MG63 (cell line): ENCODE measurements at regions not wholly inside any gene's neighbourhood (a gene's known extent, or its start where the extent isn't known, plus 50 kb on each side); places are given as distances from the start of the nearest gene placed in this dataset.

Experiments
- DNase-seq: peaks from one replicate; pipeline ENCODE4 v3.0.0-alpha.2; 2020
- H3K27me3 ChIP-seq: fragments of 250-450 bp; sonication (Bioruptor Pico); 2 replicates; pipeline ENCODE4 v1.5.1; 2020; ENCODE audit warnings: mild to moderate bottlenecking, moderate library complexity
- H3K36me3 ChIP-seq: fragments of 250-450 bp; sonication (Bioruptor Pico); 2 replicates; pipeline ENCODE4 v1.5.1; 2020; ENCODE audit warnings: mild to moderate bottlenecking, moderate library complexity
- H3K4me3 ChIP-seq: fragments of 250-450 bp; sonication (Bioruptor Pico); 2 replicates; pipeline ENCODE4 v1.5.1; 2020; ENCODE audit warnings: mild to moderate bottlenecking, moderate library complexity
- H3K9me3 ChIP-seq: fragments of 250-450 bp; sonication (Bioruptor Pico); 2 replicates; pipeline ENCODE4 v1.5.1; 2020; ENCODE audit warnings: mild to moderate bottlenecking, moderate library complexity

DNA sequence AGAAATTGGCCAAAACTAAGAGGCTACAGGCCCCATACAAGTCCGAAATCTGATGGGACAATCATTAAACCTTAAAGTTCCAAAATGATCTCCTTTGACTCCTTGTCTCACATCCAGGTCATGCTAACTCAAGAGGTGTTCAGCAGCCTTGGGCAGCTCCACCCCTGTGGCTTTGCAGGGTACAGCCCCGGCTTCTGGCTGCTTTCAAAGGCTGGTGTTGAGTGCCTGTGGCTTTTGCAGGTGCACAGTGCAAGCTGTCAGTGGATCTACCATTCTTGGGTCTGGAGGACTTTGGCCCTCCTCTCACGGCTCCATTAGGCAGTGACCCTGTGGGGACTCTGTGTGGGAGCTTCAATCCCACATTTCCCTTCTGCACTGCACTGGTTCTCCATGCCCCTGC is 329.1 kb upstream of the MAD2L1 start:
- no peaks in the 10 kb centered on the region for H3K36me3 ChIP-seq
- no peaks in the 10 kb centered on the region for H3K9me3 ChIP-seq
- H3K27me3 ChIP-seq, result no peaks in the 10 kb centered on the region
- no peak for DNase-seq
- H3K4me3 ChIP-seq, result no peak overlapping the region

DNA sequence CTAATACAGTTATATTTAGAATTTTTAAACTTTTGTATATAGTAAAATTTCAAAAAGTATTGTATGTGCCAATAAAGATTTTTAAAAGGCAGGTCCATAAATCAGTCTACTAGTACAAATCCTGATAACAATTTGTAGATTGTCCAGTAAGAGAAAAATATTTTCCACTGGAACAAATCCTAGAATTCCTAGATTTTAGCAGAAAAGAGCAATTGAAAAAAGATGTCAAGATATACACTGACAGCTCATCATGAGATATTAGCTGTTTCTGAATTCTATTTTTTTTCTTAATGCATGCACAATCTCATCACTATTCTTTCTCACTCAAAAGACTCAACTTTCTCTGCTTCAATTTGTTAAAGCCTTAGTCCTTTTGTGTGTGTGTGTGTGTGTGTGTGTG is 289.2 kb upstream of the MAD2L1 start:
- no peak overlapping the region for H3K4me3 ChIP-seq
- no peaks in the 10 kb centered on the region for H3K9me3 ChIP-seq
- no peaks in the 10 kb centered on the region for H3K27me3 ChIP-seq
- H3K36me3 ChIP-seq, result no peaks in the 10 kb centered on the region
- no peak for DNase-seq

DNA sequence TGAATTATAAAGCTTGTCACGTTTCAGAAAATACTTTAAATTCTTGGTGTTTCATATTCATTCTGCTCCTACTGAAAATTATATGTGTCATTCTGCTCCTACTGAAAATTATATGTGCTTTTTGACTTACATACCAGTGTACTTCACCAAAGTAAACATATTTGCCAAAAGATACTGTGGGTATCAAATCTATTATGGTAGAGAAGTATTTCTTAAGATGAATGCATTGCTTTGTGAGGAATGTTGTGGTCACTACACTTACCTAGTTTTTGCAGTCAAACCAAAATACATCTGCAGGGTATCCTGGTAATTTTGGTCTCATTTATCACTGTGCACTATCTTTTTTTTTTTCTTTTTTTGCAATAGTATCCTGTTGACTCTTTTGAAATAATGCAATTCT is 287.7 kb upstream of the MAD2L1 start:
- Histone ChIP-seq H3K4me3 (no peak overlapping the region), H3K36me3 (no peaks in the 10 kb centered on the region), H3K27me3 (no peaks in the 10 kb centered on the region), H3K9me3 (no peaks in the 10 kb centered on the region)
- no peak for DNase-seq

DNA sequence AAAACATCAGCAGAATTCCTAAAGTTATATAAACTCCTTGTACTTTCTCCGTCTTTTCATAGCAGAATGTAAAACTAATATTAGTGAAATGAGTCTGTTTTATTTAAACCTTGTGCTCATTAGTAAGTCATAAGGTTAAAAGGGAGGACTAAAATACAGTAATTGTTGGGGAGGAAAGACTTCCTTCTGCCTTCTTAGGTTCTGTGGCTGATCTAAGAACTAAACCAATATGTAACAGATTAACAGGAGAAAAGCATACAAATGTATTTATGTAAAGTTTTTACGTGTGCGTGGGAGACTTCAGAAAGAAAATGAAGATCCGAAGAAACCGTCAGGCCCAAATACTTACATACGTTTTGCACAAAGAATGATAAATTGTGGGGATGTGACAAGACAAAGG is 286.6 kb upstream of the MAD2L1 start:
- DNase-seq, result no peak
- H3K9me3 ChIP-seq, result no peaks in the 10 kb centered on the region
- no peaks in the 10 kb centered on the region for H3K36me3 ChIP-seq
- no peak overlapping the region for H3K4me3 ChIP-seq
- no peaks in the 10 kb centered on the region for H3K27me3 ChIP-seq

DNA sequence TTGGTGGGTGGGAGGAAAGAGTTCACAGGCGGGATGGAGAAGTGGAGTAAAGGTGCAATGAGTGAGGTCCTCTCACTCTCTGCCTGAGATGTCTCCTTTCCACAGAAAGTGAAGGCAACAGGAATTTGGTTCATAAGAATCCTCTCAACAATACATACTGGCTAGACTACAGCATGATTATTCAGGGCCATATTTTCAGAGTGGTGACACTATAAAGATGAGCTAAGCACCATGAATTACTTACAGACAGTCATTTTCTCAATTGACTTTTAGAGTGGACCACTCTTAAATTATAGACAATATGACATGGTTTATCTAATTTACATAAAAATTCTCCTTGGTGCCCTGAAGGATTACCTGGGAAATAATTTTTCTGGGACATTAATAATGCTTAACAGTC is 286.1 kb upstream of the MAD2L1 start:
- H3K4me3 ChIP-seq, result no peak overlapping the region
- no peak for DNase-seq
- no peaks in the 10 kb centered on the region for H3K27me3 ChIP-seq
- H3K36me3 ChIP-seq, result no peaks in the 10 kb centered on the region
- no peaks in the 10 kb centered on the region for H3K9me3 ChIP-seq

DNA sequence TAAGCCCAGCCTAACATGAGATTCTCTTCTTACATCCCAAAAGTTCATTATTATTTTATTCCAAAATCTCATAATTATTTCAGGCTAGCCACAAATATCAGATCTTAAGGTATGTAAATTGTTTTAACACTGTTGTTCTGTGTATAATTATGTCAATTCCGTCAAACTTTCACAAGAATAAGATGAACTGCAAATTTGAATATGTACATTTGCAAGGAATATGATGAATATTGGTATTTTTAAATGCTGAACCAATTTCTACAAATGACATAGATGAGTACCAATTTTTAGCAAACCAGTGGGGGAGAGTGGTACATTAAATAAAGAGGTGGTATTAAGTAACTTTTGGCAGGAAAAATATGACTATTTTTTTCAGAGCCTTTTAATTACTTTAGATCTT is 282.3 kb upstream of the MAD2L1 start:
- H3K27me3 ChIP-seq, result no peaks in the 10 kb centered on the region
- H3K9me3 ChIP-seq, result no peaks in the 10 kb centered on the region
- H3K4me3 ChIP-seq, result no peak overlapping the region
- no peaks in the 10 kb centered on the region for H3K36me3 ChIP-seq
- no peak for DNase-seq

DNA sequence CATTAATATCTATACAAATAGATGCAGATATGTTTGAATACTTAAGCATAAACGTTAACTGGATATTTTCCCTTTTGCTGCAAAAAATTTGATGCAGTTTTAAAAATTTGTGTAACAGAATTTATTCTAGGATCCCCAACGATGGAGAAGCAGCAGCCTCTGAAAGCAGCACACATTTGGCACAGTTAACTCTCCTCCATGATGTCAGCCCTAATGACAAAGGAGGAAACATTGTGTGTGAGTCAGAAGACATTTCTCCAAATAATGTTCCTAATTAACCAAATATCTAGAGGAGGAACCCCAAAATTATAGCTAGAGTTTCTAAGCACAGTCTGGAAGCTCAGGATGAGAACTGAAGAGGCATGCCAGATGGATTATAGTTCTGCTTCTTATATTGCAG is 281.9 kb upstream of the MAD2L1 start:
- Histone ChIP-seq H3K4me3 (no peak overlapping the region), H3K27me3 (no peaks in the 10 kb centered on the region), H3K9me3 (no peaks in the 10 kb centered on the region), H3K36me3 (no peaks in the 10 kb centered on the region)
- no peak for DNase-seq

DNA sequence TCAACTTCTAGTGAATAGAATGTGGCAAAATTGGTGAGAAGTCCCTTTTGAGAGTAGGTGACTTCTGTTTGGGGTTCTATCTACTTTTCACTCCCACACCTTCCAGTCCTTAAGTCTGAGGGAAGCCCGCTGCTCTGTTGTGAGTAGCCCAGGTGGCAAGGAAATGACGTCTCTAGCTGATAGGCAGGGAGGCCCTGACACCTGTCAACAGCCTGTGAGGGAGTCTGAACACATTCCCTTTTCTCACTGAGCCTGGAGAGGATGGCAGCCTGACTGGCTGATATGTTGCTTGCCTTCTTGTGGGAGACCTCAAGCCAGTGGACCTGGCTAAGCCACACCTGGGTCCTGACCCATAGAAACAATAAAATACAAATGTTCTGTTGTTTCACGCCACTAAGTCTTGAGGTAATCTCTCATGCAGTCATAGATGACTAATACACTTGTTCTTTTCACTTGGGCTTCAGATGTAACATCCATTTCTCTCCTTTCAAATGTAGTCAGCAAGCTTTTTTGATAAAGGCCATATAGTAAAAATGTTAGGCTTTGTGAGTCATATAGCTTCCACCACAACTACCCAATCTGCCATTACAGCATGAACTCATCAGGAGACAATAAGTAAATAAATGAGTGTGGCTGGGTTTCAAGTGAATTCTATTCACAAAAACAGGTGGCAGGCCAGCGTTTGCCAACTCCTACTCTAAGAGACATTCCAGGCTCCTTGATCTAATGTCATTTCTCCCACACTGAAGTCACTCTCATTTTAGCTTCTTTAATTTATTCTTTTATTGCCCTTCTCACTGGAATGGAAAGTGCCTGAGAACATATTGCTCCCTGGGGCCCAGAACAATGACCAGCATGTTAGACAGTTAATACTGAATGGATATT is 265.1 kb upstream of the MAD2L1 start:
- Histone ChIP-seq H3K9me3 (no peaks in the 10 kb centered on the region), H3K27me3 (no peaks in the 10 kb centered on the region), H3K36me3 (no peaks in the 10 kb centered on the region), H3K4me3 (no peak overlapping the region)
- DNase-seq, result peak; percentile 26

DNA sequence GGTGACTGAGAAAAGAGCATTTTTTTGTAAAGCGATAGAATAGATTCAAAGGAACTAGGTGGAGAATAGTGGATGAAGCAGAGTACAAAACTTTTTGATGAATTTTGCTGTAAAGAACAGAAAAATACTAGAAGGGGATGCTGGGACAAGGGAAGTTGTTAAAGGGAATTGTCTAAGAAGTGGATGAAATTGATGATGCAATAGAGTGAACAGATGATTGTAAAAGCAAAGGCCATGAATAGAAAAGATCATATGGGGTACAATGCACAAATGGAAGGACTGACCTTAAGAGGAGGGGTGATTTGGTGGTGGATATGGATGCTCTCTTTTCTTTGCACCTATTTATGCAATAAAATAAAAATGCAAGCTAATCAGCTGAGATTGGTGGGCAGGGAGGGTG is 262.7 kb upstream of the MAD2L1 start:
- no peak overlapping the region for H3K4me3 ChIP-seq

DNA sequence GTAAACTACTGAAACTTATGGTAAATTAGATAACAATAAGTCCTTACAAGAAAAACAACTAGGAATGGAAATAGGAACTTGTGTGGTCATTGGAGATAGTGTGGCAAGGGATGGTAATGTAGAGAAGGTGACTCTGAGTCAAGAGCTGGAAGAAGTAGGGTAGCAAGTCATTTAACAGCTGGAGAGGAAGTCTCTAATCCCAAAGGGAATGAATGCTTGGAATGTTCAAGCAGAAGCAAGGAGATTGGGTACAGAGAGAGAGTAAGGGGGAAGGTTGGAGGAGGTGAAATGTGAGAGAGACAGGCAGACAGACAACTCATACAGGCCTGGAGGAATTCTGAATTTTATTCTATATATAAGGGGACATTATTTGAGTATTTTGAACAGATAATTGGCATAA is 260.6 kb upstream of the MAD2L1 start:
- DNase-seq, result no peak

More for the DNA sequence above, 262.7 kb upstream of the MAD2L1 start:
- no peaks in the 10 kb centered on the region for H3K27me3 ChIP-seq
- no peaks in the 10 kb centered on the region for H3K9me3 ChIP-seq
- no peak for DNase-seq
- H3K36me3 ChIP-seq, result no peaks in the 10 kb centered on the region

DNA sequence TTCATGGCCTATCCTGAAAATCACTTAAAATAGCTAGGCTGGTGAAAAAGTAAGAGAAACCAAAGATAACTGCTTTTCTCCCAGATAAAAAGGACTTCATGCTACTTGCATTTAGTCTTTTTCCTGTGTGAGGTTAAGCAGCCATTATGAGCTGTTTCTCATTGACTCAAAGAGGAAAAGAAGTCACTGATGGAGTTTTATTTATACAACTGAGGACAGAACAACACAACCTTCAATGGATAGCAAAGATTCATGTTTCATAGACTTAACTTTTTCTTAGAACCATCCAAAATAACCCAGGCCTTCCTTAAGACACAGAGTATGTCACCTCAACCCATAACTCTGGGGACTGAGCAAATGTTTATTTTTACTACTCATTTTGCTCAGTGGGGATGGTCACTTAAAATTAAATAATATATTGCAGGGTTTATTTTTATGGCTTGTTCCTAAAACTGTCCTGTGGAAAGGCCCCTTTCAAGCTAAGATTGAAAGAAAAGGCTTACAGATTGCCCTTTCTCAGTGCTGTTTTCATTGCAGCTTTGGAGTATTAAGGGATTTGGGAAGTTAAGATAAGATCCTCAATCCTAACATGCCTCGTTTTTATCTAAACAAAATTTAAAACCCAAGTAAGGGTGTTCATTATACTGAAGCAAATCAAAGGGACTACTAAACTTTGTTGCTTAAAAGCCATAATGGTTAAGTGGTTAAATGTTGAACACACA is 252.6 kb upstream of the MAD2L1 start:
- Histone ChIP-seq H3K36me3 (no peaks in the 10 kb centered on the region), H3K27me3 (no peaks in the 10 kb centered on the region), H3K4me3 (no peak overlapping the region), H3K9me3 (no peaks in the 10 kb centered on the region)
- DNase-seq, result no peak

More for the DNA sequence above, 260.6 kb upstream of the MAD2L1 start:
- Histone ChIP-seq H3K9me3 (no peaks in the 10 kb centered on the region), H3K4me3 (no peak overlapping the region), H3K27me3 (no peaks in the 10 kb centered on the region), H3K36me3 (no peaks in the 10 kb centered on the region)

DNA sequence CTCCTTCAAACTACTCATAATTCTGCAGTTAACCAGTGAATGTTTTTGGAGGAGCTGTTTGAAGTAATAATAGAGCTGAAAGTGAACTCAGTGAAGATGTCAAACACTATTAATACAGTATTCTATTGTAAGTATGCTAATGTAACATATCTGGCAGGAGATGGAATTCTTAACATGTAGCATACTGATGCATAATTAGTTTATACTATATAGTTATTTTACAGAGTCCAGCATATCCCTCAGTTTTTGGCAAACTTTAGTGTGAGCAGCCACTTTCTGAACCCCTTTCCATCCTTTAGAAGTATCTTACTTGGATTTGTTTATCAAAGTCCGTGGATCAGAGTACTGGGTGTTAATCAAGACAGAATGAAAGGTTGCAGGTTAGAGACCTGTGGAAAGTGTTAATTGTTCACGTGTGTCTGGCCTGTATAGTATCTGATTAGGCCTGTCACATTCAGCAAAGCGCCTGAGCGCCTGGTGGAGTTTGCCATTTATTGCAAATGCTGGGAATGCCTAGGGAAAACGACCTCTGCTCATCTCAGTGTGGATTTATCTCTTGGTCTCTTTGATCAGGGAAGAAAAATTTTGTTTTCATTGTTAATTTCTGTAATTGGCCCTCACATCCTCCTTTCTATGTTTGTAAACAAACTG is 251.7 kb upstream of the MAD2L1 start:
- H3K4me3 ChIP-seq, result no peak overlapping the region
- no peaks in the 10 kb centered on the region for H3K36me3 ChIP-seq
- no peaks in the 10 kb centered on the region for H3K27me3 ChIP-seq
- no peaks in the 10 kb centered on the region for H3K9me3 ChIP-seq
- no peak for DNase-seq

DNA sequence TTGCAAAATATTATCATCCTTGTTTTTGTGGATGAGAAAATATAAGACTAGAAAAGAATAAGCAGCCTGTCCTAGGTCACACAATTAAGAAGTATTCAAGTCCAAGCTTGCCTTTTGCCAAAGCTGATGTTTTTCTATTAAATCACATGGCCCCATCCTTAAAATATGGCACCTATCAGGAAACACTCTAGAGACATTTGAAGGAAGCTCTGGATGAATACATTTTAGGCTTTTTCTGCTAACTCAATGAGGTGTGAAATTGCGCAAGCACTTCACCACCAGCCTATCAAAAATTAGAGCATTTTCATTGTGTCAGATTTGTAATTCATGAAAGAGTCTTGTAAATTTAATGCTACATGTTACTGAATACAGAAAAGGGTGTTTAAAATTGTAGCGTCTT is 251.1 kb upstream of the MAD2L1 start:
- H3K4me3 ChIP-seq, result no peak overlapping the region
- H3K9me3 ChIP-seq, result no peaks in the 10 kb centered on the region
- no peaks in the 10 kb centered on the region for H3K36me3 ChIP-seq
- no peak for DNase-seq
- H3K27me3 ChIP-seq, result no peaks in the 10 kb centered on the region

DNA sequence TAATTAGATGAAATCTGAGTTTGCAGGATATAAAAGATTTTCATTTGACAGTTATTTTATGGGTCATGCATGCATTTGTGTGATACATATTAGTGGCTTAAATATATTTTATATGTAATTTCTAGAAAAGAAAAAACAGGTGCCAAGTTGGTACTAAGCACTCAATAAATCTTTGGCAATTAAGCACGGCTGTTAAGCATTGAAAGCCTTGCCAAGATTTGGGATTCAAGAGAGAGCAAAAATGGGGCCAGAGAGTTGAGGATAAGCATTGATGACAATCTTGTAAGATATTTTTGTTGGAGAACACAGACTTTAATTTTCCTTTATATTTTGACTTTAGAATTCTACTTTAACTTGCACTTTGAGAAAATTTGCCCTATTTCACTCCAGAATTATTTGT is 249.8 kb upstream of the MAD2L1 start:
- no peaks in the 10 kb centered on the region for H3K36me3 ChIP-seq
- no peaks in the 10 kb centered on the region for H3K9me3 ChIP-seq
- no peak for DNase-seq

DNA sequence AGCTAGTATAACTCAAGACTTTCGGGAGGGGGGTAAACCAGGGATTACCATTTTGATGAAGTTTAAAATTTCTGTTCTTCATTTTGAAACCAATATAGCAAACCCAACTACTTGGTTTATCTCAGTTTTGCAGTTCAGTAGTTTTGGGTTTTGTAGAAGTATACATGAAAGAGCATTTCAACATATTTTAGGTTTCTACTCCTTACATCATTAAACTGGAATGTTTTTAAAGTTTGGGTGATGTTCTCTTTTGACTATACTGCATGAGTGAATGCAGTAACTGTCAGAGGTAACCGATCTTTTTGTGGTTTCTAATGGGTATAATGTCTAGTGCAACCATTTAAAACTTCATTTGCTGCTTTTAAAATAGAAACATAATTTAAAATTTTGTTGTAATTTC is 248.3 kb upstream of the MAD2L1 start:
- Histone ChIP-seq H3K36me3 (no peaks in the 10 kb centered on the region), H3K4me3 (no peak overlapping the region), H3K9me3 (no peaks in the 10 kb centered on the region), H3K27me3 (no peaks in the 10 kb centered on the region)
- no peak for DNase-seq

More for the DNA sequence above, 249.8 kb upstream of the MAD2L1 start:
- no peaks in the 10 kb centered on the region for H3K27me3 ChIP-seq
- no peak overlapping the region for H3K4me3 ChIP-seq

DNA sequence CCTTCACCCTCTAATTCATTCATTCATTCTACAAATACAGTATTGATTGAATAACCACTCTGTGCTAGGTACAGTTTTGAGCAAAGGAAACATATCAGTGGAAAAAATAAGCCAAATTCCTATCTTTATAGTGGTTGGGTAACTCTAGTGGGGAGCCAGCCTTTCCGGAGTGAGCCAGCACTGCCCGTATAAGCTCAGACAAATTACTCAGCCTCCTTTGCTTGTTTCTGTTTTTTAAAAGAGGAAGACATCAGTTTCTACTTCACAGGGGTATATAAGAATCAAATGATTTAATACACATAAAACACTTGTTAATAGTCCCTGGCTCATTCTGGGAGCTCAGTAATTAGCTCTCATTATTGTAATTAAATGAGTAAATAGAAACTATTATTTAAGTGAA is 238.2 kb upstream of the MAD2L1 start:
- Histone ChIP-seq H3K27me3 (no peaks in the 10 kb centered on the region), H3K36me3 (no peaks in the 10 kb centered on the region), H3K9me3 (no peaks in the 10 kb centered on the region), H3K4me3 (no peak overlapping the region)
- no peak for DNase-seq

DNA sequence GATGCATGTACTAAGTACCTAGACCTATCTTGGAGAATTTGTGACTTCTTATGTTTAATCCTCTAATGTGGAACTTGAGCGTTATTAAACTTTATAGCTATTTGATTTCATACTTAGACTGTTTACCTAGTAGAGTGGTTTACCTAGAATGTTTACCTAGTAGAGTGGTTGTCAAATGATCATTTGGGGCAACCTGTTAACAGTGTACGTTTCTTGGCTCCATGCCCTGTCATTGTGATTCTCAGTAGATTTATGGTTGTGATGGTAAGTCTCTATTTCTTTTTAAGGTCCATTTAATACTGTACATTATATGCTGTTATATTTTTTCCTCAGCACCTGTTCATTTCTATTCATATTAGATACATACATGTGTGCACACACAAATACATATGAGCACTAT is 233.0 kb upstream of the MAD2L1 start:
- H3K4me3 ChIP-seq, result no peak overlapping the region
- no peaks in the 10 kb centered on the region for H3K27me3 ChIP-seq
- DNase-seq, result no peak
- H3K36me3 ChIP-seq, result no peaks in the 10 kb centered on the region
- no peaks in the 10 kb centered on the region for H3K9me3 ChIP-seq
